ENCODE measurements at regions not wholly inside any gene's neighbourhood (a gene's known extent, or its start where the extent isn't known, plus 50 kb on each side); places are given as distances from the start of the nearest gene placed in this dataset.

DNA sequence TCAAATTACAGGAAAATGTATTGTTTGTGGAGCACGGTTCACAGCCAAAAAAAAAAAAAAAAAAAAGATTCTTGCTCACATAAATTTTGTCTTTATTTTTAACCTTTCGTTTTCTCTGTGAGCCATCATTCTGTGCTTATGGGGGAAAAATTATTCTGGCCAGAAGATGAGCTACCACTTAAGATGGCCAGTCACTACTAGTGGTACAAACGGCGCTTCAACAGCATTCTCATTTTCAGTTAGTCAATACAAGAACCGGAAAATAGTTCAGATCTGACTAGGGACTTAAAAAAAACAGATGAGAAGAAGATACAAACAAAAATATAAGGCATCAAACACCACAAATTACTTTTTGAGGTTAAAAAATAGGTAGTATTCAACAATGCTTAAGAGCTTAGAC, 158.6 kb upstream of the CNTN5 start:
- TF ChIP-seq, protein P1, sequence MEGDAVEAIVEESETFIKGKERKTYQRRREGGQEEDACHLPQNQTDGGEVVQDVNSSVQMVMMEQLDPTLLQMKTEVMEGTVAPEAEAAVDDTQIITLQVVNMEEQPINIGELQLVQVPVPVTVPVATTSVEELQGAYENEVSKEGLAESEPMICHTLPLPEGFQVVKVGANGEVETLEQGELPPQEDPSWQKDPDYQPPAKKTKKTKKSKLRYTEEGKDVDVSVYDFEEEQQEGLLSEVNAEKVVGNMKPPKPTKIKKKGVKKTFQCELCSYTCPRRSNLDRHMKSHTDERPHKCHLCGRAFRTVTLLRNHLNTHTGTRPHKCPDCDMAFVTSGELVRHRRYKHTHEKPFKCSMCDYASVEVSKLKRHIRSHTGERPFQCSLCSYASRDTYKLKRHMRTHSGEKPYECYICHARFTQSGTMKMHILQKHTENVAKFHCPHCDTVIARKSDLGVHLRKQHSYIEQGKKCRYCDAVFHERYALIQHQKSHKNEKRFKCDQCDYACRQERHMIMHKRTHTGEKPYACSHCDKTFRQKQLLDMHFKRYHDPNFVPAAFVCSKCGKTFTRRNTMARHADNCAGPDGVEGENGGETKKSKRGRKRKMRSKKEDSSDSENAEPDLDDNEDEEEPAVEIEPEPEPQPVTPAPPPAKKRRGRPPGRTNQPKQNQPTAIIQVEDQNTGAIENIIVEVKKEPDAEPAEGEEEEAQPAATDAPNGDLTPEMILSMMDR (conservative IDR thresholded peaks at IDR 0.05): no peak
- TF ChIP-seq EZH2 (IDR thresholded peaks at IDR 0.05; ENCODE audit: low read depth): no peak

Measured in PC-9 (cell line).